ENCODE measurements at regions not wholly inside any gene's neighbourhood (a gene's known extent, or its start where the extent isn't known, plus 50 kb on each side); places are given as distances from the start of the nearest gene placed in this dataset.

GRCh38 chr3:118204052-118204656 is 830.5 kb downstream of the IGSF11 start:
- TF ChIP-seq CTCF (IDR thresholded peaks at IDR 0.05) (no peak), ZBTB33 (IDR thresholded peaks at IDR 0.05; ENCODE audit: borderline replicate concordance, low read depth) (no peak), RXRA (IDR thresholded peaks at IDR 0.05; ENCODE audit: borderline replicate concordance, low read depth) (no peak), JUND (IDR thresholded peaks at IDR 0.05) (no peak), USF2 (IDR thresholded peaks at IDR 0.05; ENCODE audit: borderline replicate concordance, low read depth, low read length) (no peak), REST (IDR thresholded peaks at IDR 0.05; ENCODE audit: low read depth, low read length) (no peak), EZH2phosphoT487 (IDR thresholded peaks at IDR 0.05; ENCODE audit: borderline replicate concordance, low read depth) (no peak), FOXJ3 (CRISPR knock-in tag; IDR thresholded peaks at IDR 0.05) (no peak), FOXM1 (IDR thresholded peaks at IDR 0.05; ENCODE audit: low read depth) (no peak), GABPA (IDR thresholded peaks at IDR 0.05; ENCODE audit: low read depth) (no peak), MEF2A (IDR thresholded peaks at IDR 0.05; ENCODE audit: borderline replicate concordance, low read depth) (no peak), POLR2AphosphoS5 (IDR thresholded peaks at IDR 0.05; ENCODE audit: low read depth, low read length) (no peak)
